WTC11 (cell line): ENCODE measurements at regions not wholly inside any gene's neighbourhood (a gene's known extent, or its start where the extent isn't known, plus 50 kb on each side); places are given as distances from the start of the nearest gene placed in this dataset.

Source experiments
- ATAC-seq: fragments of 200-7000 bp; cut with Tn5 transposase; 2 replicates; pipeline ENCODE4 v1.10.0; 2021; ENCODE audit warnings: mild to moderate bottlenecking, moderate library complexity
- CTCF ChIA-PET: fragments of 300-600 bp; sonication (Branson Sonifier 250); formaldehyde crosslinking; loops from one replicate; lab custom pipeline; 2021; ENCODE audit warnings: antibody characterized with exemption; lab: Charles Lee
- POLR2A ChIA-PET: fragments of 350-600 bp; sonication (Branson Sonifier 250); formaldehyde crosslinking; loops from one replicate; lab custom pipeline; 2021; ENCODE audit warnings: antibody characterized with exemption; lab: Charles Lee
- DNase-seq: peaks from one replicate; pipeline ENCODE4 v3.0.0; 2021; ENCODE audit warnings: low spot score
- H3K27ac Mint-ChIP-seq: 2 replicates; pipeline ENCODE4 v1.8.0; 2021; ENCODE audit warnings: mixed read lengths
- H3K27me3 Mint-ChIP-seq: 2 replicates; pipeline ENCODE4 v1.8.0; 2021; ENCODE audit warnings: low read depth, mild to moderate bottlenecking, moderate library complexity, mixed read lengths
- H3K36me3 Mint-ChIP-seq: 2 replicates; pipeline ENCODE4 v1.8.0; 2021; ENCODE audit warnings: mixed read lengths
- H3K4me1 Mint-ChIP-seq: 2 replicates; pipeline ENCODE4 v1.8.0; 2022; ENCODE audit warnings: mixed read lengths
- H3K4me3 Mint-ChIP-seq: 2 replicates; pipeline ENCODE4 v1.8.0; 2021; ENCODE audit warnings: mild to moderate bottlenecking, moderate library complexity, mixed read lengths
- H3K9me3 Mint-ChIP-seq: 2 replicates; pipeline ENCODE4 v1.8.0; 2021; ENCODE audit warnings: mixed read lengths
- ESRRA ChIP-seq: sonication (generic); formaldehyde crosslinking; IDR thresholded peaks from 2 replicates; pipeline ENCODE4 v1.8.1; 2022; ENCODE audit warnings: mild to moderate bottlenecking, missing genetic modification reagents, borderline replicate concordance
- FOXJ3 ChIP-seq: sonication (generic); formaldehyde crosslinking; IDR thresholded peaks from 2 replicates; pipeline ENCODE4 v1.9.0; 2021; ENCODE audit warnings: missing genetic modification reagents, mild to moderate bottlenecking, borderline replicate concordance
- FOXP1 ChIP-seq: sonication (generic); formaldehyde crosslinking; IDR thresholded peaks from 2 replicates; pipeline ENCODE4 v1.8.0; 2022; ENCODE audit warnings: missing genetic modification reagents, mild to moderate bottlenecking, moderate library complexity, borderline replicate concordance
- JAZF1 ChIP-seq: fragments of 250-450 bp; sonication (Bioruptor Pico); IDR thresholded peaks from 2 replicates; pipeline ENCODE4 v1.9.0; 2021; ENCODE audit warnings: moderate library complexity, mild to moderate bottlenecking, inconsistent platforms
- PRRX2 ChIP-seq: fragments of 250-450 bp; sonication (Bioruptor Pico); IDR thresholded peaks from 2 replicates; pipeline ENCODE4 v1.8.0; 2021; ENCODE audit warnings: mild to moderate bottlenecking
- ZNF232 ChIP-seq: sonication (generic); formaldehyde crosslinking; IDR thresholded peaks from 2 replicates; pipeline ENCODE4 v1.8.0; 2022; ENCODE audit warnings: mild to moderate bottlenecking, missing genetic modification reagents
- ZNF416 ChIP-seq: fragments of 250-450 bp; sonication (Bioruptor Pico); IDR thresholded peaks from 2 replicates; pipeline ENCODE4 v1.9.0; 2021; ENCODE audit warnings: mild to moderate bottlenecking, inconsistent platforms
- TF ChIP-seq, protein P1 (sequence below): sonication (generic); formaldehyde crosslinking; IDR thresholded peaks from 2 replicates; pipeline ENCODE4 v1.8.0; 2022; ENCODE audit warnings: mild to moderate bottlenecking, missing genetic modification reagents
- TF ChIP-seq, protein P2 (sequence below): fragments of 250-450 bp; sonication (Bioruptor Pico); IDR thresholded peaks from 2 replicates; pipeline ENCODE4 v2.1.2; 2022; ENCODE audit warnings: mild to moderate bottlenecking, moderate library complexity

- Mint-ChIP-seq H3K36me3 (no peaks in the 10 kb centered on the region), H3K27ac (no peak overlapping the region), H3K4me1 (peaks cover 7% of the 10 kb centered on the region), H3K27me3 (no peaks in the 10 kb centered on the region; the same call in 1 of the 2 replicates), H3K9me3 (no peaks in the 10 kb centered on the region), H3K4me3 (no peak overlapping the region)
- DNase-seq, result no peak
- no peak for ATAC-seq
- ChIA-PET POLR2A (no interaction called here), CTCF (no interaction called here)
- TF ChIP-seq JAZF1 (CRISPR knock-in tag) (no peak), FOXJ3 (no peak), FOXP1 (no peak), PRRX2 (CRISPR knock-in tag) (no peak), ZNF232 (no peak), ESRRA (no peak), ZNF416 (CRISPR knock-in tag) (no peak)
- TF ChIP-seq, protein P1, sequence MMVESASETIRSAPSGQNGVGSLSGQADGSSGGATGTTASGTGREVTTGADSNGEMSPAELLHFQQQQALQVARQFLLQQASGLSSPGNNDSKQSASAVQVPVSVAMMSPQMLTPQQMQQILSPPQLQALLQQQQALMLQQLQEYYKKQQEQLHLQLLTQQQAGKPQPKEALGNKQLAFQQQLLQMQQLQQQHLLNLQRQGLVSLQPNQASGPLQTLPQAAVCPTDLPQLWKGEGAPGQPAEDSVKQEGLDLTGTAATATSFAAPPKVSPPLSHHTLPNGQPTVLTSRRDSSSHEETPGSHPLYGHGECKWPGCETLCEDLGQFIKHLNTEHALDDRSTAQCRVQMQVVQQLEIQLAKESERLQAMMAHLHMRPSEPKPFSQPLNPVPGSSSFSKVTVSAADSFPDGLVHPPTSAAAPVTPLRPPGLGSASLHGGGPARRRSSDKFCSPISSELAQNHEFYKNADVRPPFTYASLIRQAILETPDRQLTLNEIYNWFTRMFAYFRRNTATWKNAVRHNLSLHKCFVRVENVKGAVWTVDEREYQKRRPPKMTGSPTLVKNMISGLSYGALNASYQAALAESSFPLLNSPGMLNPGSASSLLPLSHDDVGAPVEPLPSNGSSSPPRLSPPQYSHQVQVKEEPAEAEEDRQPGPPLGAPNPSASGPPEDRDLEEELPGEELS (CRISPR knock-in tag), result no peak
- TF ChIP-seq, protein P2, sequence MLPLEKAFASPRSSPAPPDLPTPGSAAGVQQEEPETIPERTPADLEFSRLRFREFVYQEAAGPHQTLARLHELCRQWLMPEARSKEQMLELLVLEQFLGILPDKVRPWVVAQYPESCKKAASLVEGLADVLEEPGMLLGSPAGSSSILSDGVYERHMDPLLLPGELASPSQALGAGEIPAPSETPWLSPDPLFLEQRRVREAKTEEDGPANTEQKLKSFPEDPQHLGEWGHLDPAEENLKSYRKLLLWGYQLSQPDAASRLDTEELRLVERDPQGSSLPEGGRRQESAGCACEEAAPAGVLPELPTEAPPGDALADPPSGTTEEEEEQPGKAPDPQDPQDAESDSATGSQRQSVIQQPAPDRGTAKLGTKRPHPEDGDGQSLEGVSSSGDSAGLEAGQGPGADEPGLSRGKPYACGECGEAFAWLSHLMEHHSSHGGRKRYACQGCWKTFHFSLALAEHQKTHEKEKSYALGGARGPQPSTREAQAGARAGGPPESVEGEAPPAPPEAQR (CRISPR knock-in tag), result no peak
Observed at GRCh38 chr15:37882640-37883039, 51.8 kb upstream of the TMCO5A start.
